ENCODE measurements at regions not wholly inside any gene's neighbourhood (a gene's known extent, or its start where the extent isn't known, plus 50 kb on each side); places are given as distances from the start of the nearest gene placed in this dataset.

DNA sequence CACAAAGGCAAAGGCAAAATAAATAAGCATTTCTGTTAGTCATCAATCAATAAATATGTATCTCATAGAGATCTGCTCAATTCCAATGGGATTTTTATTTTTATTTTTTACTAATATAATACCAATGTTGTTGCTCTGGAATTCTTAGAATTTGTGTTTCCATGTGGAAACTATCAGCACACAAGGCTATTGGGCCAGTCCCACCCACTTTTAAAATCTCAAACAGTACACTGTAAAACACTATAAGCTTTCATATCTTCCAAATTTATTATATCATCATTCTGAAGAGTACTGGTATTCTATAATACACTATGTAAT lies 563.8 kb upstream of the MARCKS start:
- no peak for TF ChIP-seq CTCF (conservative IDR thresholded peaks at IDR 0.05)
- H3K27ac ChIP-seq = no peak overlapping the region

- no peak for TF ChIP-seq CTCF (conservative IDR thresholded peaks at IDR 0.05)
- H3K27ac ChIP-seq = no peak overlapping the region
Observed at GRCh38 chr6:113299531-113299930, 557.6 kb upstream of the MARCKS start.

DNA sequence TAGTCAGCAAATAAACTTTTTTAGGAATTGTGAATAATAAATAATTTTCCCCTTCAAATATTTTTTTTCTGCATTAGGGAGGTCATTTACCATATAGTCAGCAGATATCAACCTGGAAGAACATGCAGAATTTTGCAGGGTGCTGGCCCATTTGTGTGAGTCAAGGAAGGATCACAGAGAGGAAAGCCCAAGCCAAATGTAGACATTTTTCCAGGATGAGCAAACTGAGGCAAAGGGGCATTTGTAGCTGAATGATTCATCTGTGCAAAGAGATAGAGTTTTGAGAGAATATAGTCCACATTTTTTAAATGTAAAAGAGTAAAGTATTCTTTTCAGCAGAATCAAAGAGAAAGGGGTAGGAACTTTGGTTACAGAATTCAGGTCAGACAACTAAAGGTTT lies 555.5 kb upstream of the MARCKS start:
- no peak overlapping the region for H3K27ac ChIP-seq
- TF ChIP-seq CTCF (conservative IDR thresholded peaks at IDR 0.05) = no peak

DNA sequence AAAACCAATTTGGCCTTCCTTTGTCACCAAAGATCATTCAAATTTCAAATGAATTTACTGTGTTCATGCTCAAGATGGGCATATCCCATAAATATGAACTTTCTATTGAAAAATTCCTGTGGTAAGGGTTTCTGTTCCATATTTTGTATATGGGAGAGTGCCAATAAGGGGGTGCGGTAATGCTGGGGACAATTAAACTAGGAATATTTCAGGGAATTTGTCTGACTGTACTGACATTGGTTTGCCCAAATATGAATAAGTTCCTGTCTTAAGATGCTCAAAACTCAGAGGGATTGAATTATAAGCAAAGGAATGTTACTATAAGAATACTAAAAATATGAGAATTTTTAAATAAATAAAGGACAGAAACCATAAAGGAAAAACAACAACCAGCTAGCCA lies 553.0 kb upstream of the MARCKS start:
- TF ChIP-seq CTCF (conservative IDR thresholded peaks at IDR 0.05) = no peak
- no peak overlapping the region for H3K27ac ChIP-seq

GRCh38 chr6:113306552-113307145 lies 550.5 kb upstream of the MARCKS start:
- H3K27ac ChIP-seq = no peak overlapping the region
- TF ChIP-seq CTCF (conservative IDR thresholded peaks at IDR 0.05) = peak; percentile 51

DNA sequence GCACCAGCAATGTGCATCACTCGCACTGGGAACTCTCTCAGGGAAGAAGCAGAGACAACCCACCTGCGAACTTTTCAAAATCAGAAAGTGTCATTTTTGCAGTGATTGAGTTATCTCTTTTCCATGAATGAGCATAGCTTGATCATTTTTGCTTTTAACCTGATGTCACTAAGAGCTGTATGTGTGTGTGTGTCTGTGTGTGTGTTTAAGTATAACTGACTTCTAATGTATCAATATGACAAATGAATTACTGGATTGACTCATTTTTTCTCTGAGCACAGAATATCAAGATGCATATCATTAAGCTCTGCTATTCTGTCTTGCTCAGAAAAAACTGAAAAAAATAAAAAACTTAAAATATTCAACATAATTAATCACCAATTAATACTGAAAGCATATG lies 548.9 kb upstream of the MARCKS start:
- H3K27ac ChIP-seq = no peak overlapping the region
- no peak for TF ChIP-seq CTCF (conservative IDR thresholded peaks at IDR 0.05)

DNA sequence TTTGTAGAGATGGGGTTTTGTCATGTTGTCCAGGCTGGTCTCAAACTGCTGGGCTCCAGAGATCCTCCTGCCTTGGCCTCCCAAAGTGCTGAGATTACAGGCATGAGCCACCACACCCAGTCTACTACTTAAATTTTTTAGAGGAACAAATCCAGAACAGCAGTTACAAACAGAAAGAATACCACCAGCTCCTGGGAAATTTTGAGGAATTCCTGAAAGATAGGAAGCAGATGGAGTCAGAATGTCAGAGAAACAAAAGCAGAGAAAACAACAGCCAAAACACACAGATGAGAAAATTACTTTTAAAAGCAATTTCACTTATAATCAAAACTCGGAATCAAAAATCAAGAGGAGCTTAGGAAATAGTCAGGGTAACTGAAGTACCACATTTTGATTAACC lies 543.3 kb upstream of the MARCKS start:
- no peak for TF ChIP-seq CTCF (conservative IDR thresholded peaks at IDR 0.05)
- no peak overlapping the region for H3K27ac ChIP-seq

DNA sequence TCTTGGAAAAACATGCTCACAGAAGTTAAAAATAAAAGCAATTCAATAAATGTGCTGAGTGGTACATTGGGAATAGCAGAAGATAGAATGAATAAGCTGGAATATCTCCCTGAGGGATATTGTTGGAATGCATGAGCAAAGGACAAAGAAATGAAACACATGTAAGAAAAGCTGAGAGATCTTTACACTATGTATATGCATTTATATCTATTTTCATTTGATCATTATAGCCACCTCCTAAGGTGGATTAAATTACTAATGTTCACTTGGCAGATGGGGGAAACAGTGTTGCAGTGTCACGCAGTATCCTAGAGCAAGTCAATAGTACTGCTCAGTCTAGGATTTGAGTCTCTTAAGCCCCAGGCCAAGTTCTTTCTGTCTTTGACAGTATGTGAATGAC lies 542.0 kb upstream of the MARCKS start:
- TF ChIP-seq CTCF (conservative IDR thresholded peaks at IDR 0.05) = no peak
- no peak overlapping the region for H3K27ac ChIP-seq
